ENCODE measurements at regions not wholly inside any gene's neighbourhood (a gene's known extent, or its start where the extent isn't known, plus 50 kb on each side); places are given as distances from the start of the nearest gene placed in this dataset.

GRCh38 chr5:117133198-117133597, 558.6 kb upstream of the SEMA6A start:
- no peaks in the 10 kb centered on the region for H4K20me1 ChIP-seq (ENCODE audit: control insufficient read depth, insufficient read depth, low read depth, low read length)
- H3K4me2 ChIP-seq (ENCODE audit: low read length) = no peak overlapping the region
- no peak for TF ChIP-seq CTCF (IDR thresholded peaks at IDR 0.05; ENCODE audit: low read depth, low read length, poor library complexity, severe bottlenecking)
- TF ChIP-seq EZH2phosphoT487 (IDR thresholded peaks at IDR 0.05; ENCODE audit: borderline replicate concordance, low read length) = no peak
- no peaks in the 10 kb centered on the region for H3K27me3 ChIP-seq (ENCODE audit: control insufficient read depth, low read length)
- H3K4me1 ChIP-seq (ENCODE audit: control insufficient read depth, low read length) = no peaks in the 10 kb centered on the region
- H3K27ac ChIP-seq (ENCODE audit: low read depth, low read length) = no peak overlapping the region
- no peaks in the 10 kb centered on the region for H3K9me2 ChIP-seq (replicated peaks; ENCODE audit: control insufficient read depth, low read length)
- no peak overlapping the region for H3K4me3 ChIP-seq (ENCODE audit: low read length)
- H3K79me2 ChIP-seq (ENCODE audit: control insufficient read depth, low read length) = no peaks in the 10 kb centered on the region
- no peaks in the 10 kb centered on the region for H3K36me3 ChIP-seq (ENCODE audit: control insufficient read depth, low read length)
- no peaks in the 10 kb centered on the region for H3F3A ChIP-seq (ENCODE audit: control insufficient read depth, insufficient read depth)
- no peaks in the 10 kb centered on the region for H3K9me3 ChIP-seq (ENCODE audit: control insufficient read depth, insufficient read depth, low read length)

DNA sequence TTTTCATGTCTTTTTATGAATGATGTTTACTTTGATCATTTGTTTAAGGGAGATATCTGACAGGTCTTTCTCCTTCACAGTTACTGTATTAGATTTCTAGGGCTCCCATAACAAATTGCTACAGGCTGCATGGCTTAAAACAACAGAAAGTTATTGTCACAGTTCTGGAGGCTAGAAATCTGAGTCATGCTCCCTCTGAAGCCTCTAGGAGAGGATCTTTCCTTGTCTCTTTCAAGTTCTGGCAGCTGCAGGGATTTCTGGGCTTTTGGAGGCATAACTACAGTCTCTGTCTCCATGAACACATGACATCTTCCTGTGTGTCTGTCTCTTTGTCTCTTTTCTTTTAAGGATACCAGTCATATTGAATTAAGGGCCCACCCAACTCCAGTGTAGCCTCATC, 557.3 kb upstream of the SEMA6A start:
- Histone ChIP-seq H3K79me2 (ENCODE audit: control insufficient read depth, low read length) (no peaks in the 10 kb centered on the region), H3K4me1 (ENCODE audit: control insufficient read depth, low read length) (no peaks in the 10 kb centered on the region), H4K20me1 (ENCODE audit: control insufficient read depth, insufficient read depth, low read depth, low read length) (no peaks in the 10 kb centered on the region), H3K27ac (ENCODE audit: low read depth, low read length) (no peak overlapping the region), H3K36me3 (ENCODE audit: control insufficient read depth, low read length) (no peaks in the 10 kb centered on the region), H3K4me2 (ENCODE audit: low read length) (no peak overlapping the region), H3K9me3 (ENCODE audit: control insufficient read depth, insufficient read depth, low read length) (no peaks in the 10 kb centered on the region), H3K4me3 (ENCODE audit: low read length) (no peak overlapping the region), H3K27me3 (ENCODE audit: control insufficient read depth, low read length) (no peaks in the 10 kb centered on the region), H3K9me2 (replicated peaks; ENCODE audit: control insufficient read depth, low read length) (no peaks in the 10 kb centered on the region), H3F3A (ENCODE audit: control insufficient read depth, insufficient read depth) (no peaks in the 10 kb centered on the region)
- TF ChIP-seq EZH2phosphoT487 (IDR thresholded peaks at IDR 0.05; ENCODE audit: borderline replicate concordance, low read length) = no peak
- TF ChIP-seq CTCF (IDR thresholded peaks at IDR 0.05; ENCODE audit: low read depth, low read length, poor library complexity, severe bottlenecking) = no peak

DNA sequence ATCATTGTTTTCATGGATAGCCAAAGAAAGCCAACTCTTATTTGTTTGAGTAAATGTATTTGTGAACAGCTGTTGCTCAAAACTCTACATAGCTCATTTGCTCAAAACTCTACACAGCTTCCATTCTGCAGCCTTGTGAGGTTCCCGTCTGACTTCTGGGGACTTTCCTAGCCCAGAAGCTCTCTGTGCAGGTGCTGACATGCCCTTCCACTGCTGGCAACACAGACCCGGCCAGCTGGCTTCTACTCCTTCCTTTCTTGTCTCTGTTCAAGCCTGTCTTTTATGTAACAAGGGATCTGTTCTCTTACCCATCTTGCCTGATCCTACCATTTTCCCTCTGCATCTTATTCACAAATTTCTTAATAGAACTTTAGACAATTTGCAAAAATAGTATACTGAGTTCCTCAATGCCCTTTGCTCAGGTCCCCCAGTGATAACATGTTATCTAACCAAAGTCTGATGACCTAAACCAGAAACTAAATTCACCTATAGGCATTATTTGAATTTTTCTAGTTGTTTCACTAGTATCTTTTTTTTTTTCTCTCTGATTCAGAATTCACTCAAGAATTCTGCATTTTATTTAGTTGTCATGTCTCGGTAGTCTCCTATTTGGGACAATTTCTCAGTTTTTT, 556.5 kb upstream of the SEMA6A start:
- H3K4me3 ChIP-seq (ENCODE audit: low read length) = no peak overlapping the region
- H3K79me2 ChIP-seq (ENCODE audit: control insufficient read depth, low read length) = no peaks in the 10 kb centered on the region
- no peaks in the 10 kb centered on the region for H3K36me3 ChIP-seq (ENCODE audit: control insufficient read depth, low read length)
- no peaks in the 10 kb centered on the region for H3K9me2 ChIP-seq (replicated peaks; ENCODE audit: control insufficient read depth, low read length)
- no peaks in the 10 kb centered on the region for H3F3A ChIP-seq (ENCODE audit: control insufficient read depth, insufficient read depth)
- no peaks in the 10 kb centered on the region for H3K4me1 ChIP-seq (ENCODE audit: control insufficient read depth, low read length)
- H3K27me3 ChIP-seq (ENCODE audit: control insufficient read depth, low read length) = no peaks in the 10 kb centered on the region
- no peak overlapping the region for H3K4me2 ChIP-seq (ENCODE audit: low read length)
- TF ChIP-seq CTCF (IDR thresholded peaks at IDR 0.05; ENCODE audit: low read depth, low read length, poor library complexity, severe bottlenecking) = no peak
- TF ChIP-seq EZH2phosphoT487 (IDR thresholded peaks at IDR 0.05; ENCODE audit: borderline replicate concordance, low read length) = no peak
- no peaks in the 10 kb centered on the region for H3K9me3 ChIP-seq (ENCODE audit: control insufficient read depth, insufficient read depth, low read length)
- no peak overlapping the region for H3K27ac ChIP-seq (ENCODE audit: low read depth, low read length)
- no peaks in the 10 kb centered on the region for H4K20me1 ChIP-seq (ENCODE audit: control insufficient read depth, insufficient read depth, low read depth, low read length)
